ENCODE measurements at regions not wholly inside any gene's neighbourhood (a gene's known extent, or its start where the extent isn't known, plus 50 kb on each side); places are given as distances from the start of the nearest gene placed in this dataset.

DNA sequence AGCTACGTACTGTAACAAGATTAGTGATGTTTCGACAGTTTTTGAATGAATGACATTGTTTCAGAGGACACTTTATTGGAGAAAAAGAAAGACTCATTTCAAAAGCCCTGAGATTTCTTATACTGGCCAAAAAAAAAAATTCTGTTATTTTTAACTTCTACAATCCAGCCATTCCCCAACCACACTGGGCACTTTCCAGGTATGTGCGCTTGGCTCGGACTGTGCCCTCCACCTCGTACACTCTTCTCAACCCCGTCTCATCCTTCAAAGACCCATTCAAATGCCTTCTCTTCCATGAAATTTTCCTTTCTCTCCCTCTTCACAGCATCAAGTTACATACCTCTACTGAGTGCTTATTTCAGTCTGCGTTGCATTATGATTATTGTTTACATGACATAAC, 328.5 kb upstream of the SOX2 start:
- DNase-seq (ENCODE audit: low read depth in 1 of 2, low spot score in 1 of 2), result no peak
- Histone ChIP-seq H3K27ac (no peak overlapping the region), H3K36me3 (no peaks in the 10 kb centered on the region), H3K4me1 (ENCODE audit: low read depth) (peaks cover 12% of the 10 kb centered on the region), H3K4me3 (no peak overlapping the region), H3K27me3 (no peaks in the 10 kb centered on the region), H3K9me3 (ENCODE audit: low read depth) (no peaks in the 10 kb centered on the region)
- TF ChIP-seq, protein P1, sequence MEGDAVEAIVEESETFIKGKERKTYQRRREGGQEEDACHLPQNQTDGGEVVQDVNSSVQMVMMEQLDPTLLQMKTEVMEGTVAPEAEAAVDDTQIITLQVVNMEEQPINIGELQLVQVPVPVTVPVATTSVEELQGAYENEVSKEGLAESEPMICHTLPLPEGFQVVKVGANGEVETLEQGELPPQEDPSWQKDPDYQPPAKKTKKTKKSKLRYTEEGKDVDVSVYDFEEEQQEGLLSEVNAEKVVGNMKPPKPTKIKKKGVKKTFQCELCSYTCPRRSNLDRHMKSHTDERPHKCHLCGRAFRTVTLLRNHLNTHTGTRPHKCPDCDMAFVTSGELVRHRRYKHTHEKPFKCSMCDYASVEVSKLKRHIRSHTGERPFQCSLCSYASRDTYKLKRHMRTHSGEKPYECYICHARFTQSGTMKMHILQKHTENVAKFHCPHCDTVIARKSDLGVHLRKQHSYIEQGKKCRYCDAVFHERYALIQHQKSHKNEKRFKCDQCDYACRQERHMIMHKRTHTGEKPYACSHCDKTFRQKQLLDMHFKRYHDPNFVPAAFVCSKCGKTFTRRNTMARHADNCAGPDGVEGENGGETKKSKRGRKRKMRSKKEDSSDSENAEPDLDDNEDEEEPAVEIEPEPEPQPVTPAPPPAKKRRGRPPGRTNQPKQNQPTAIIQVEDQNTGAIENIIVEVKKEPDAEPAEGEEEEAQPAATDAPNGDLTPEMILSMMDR (IDR thresholded peaks at IDR 0.05; ENCODE audit: low read depth, low read length), result no peak

DNA sequence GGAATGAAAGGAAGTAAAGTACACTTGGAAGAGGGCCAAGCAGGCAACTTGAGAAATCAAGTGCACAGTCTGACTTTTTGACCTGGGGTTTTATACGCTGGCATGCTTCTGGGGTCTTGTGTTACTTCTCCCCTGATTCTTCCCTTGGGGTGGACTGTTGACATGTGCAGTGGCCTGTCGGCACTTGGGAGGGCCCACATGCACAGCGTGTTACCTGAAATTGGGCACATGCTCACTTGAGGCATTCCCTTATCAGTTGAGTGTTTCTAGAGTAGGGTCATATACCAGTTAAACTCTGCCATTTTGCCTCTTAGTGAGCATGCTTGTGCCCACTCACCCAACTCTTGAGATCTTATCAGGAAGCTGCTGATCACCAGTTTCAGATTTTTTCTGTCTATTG, 329.1 kb upstream of the SOX2 start:
- Histone ChIP-seq H3K27ac (no peak overlapping the region), H3K9me3 (ENCODE audit: low read depth) (no peaks in the 10 kb centered on the region), H3K4me1 (ENCODE audit: low read depth) (peaks cover 12% of the 10 kb centered on the region), H3K36me3 (no peaks in the 10 kb centered on the region), H3K4me3 (no peak overlapping the region), H3K27me3 (no peaks in the 10 kb centered on the region)
- peak in 1 of 2 donors; percentile 59 for DNase-seq (ENCODE audit: low read depth in 1 of 2, low spot score in 1 of 2)
- TF ChIP-seq, protein P1 (IDR thresholded peaks at IDR 0.05; ENCODE audit: low read depth, low read length), result no peak

- no peaks in the 10 kb centered on the region for H3K36me3 ChIP-seq
- no peak for DNase-seq (ENCODE audit: low read depth in 1 of 2, low spot score in 1 of 2)
- no peak overlapping the region for H3K4me3 ChIP-seq
- TF ChIP-seq, protein P1 (IDR thresholded peaks at IDR 0.05; ENCODE audit: low read depth, low read length), result no peak
- H3K27ac ChIP-seq, result no peak overlapping the region
- no peaks in the 10 kb centered on the region for H3K27me3 ChIP-seq
- peaks cover 12% of the 10 kb centered on the region for H3K4me1 ChIP-seq (ENCODE audit: low read depth)
- H3K9me3 ChIP-seq (ENCODE audit: low read depth), result no peaks in the 10 kb centered on the region
Observed at GRCh38 chr3:181379278-181379677, 332.4 kb upstream of the SOX2 start.

GRCh38 chr3:181369637-181370036, 342.1 kb upstream of the SOX2 start:
- TF ChIP-seq, protein P1 (IDR thresholded peaks at IDR 0.05; ENCODE audit: low read depth, low read length), result no peak
- Histone ChIP-seq H3K36me3 (no peaks in the 10 kb centered on the region), H3K9me3 (ENCODE audit: low read depth) (no peaks in the 10 kb centered on the region), H3K27me3 (no peaks in the 10 kb centered on the region), H3K27ac (no peak overlapping the region), H3K4me3 (no peak overlapping the region), H3K4me1 (ENCODE audit: low read depth) (no peaks in the 10 kb centered on the region)
- DNase-seq (ENCODE audit: low read depth in 1 of 2, low spot score in 1 of 2), result no peak

- Histone ChIP-seq H3K4me3 (no peak overlapping the region), H3K9me3 (ENCODE audit: low read depth) (no peaks in the 10 kb centered on the region), H3K27me3 (no peaks in the 10 kb centered on the region), H3K36me3 (no peaks in the 10 kb centered on the region), H3K27ac (no peak overlapping the region), H3K4me1 (ENCODE audit: low read depth) (no peaks in the 10 kb centered on the region)
- no peak for DNase-seq (ENCODE audit: low read depth in 1 of 2, low spot score in 1 of 2)
- TF ChIP-seq, protein P1 (IDR thresholded peaks at IDR 0.05; ENCODE audit: low read depth, low read length), result no peak
Observed at GRCh38 chr3:181363231-181363630, 348.5 kb upstream of the SOX2 start.

GRCh38 chr3:181362378-181362777, 349.3 kb upstream of the SOX2 start:
- Histone ChIP-seq H3K36me3 (no peaks in the 10 kb centered on the region), H3K27me3 (no peaks in the 10 kb centered on the region), H3K9me3 (ENCODE audit: low read depth) (no peaks in the 10 kb centered on the region), H3K4me1 (ENCODE audit: low read depth) (no peaks in the 10 kb centered on the region), H3K4me3 (no peak overlapping the region), H3K27ac (no peak overlapping the region)
- no peak for DNase-seq (ENCODE audit: low read depth in 1 of 2, low spot score in 1 of 2)
- TF ChIP-seq, protein P1 (IDR thresholded peaks at IDR 0.05; ENCODE audit: low read depth, low read length), result no peak

Data from cardiac muscle cell (in vitro differentiated cells and primary cell).